Panc1 (cell line): ENCODE measurements at regions not wholly inside any gene's neighbourhood (a gene's known extent, or its start where the extent isn't known, plus 50 kb on each side); places are given as distances from the start of the nearest gene placed in this dataset.

Experiments used
- ATAC-seq: fragments of 200-7000 bp; cut with Tn5 transposase; 2 replicates; pipeline ENCODE4 v1.9.1; 2020; ENCODE audit warnings: mild to moderate bottlenecking, moderate library complexity
- BruUV-seq: library from RNA; stranded (reverse); fragments of 400-500 nt; replicated peaks from 2 replicates; lab custom pipeline; 2021; lab: Mats Ljungman, UMichigan
- CTCF ChIA-PET: fragments of 300-600 bp; sonication (Branson Sonifier 250); formaldehyde crosslinking; loops from one replicate; lab custom pipeline; 2022; ENCODE audit warnings: antibody characterized with exemption; lab: Charles Lee
- POLR2A ChIA-PET: fragments of 300-600 bp; sonication (Branson Sonifier 250); formaldehyde crosslinking; loops from one replicate; lab custom pipeline; 2022; ENCODE audit warnings: antibody characterized with exemption; lab: Charles Lee
- DNase-seq: peaks from one replicate; pipeline ENCODE4 v3.0.0-alpha.2; 2010; ENCODE audit warnings: low read depth, low spot score
- H3K27ac ChIP-seq: 2 replicates; pipeline ENCODE4 v1.5.1; 2011; ENCODE audit warnings: mild to moderate bottlenecking, low read length, inconsistent platforms
- H3K27me3 ChIP-seq: fragments of 200-500 bp; sonication (Bioruptor generic); 2 replicates; pipeline ENCODE4 v1.6.0; 2014; ENCODE audit warnings: low read length, inconsistent platforms; ENCODE audit not compliant: control insufficient read depth, insufficient read depth
- H3K36me3 ChIP-seq: fragments of 200-500 bp; sonication (Bioruptor generic); 2 replicates; pipeline ENCODE4 v1.5.1; 2014; ENCODE audit warnings: inconsistent platforms, mild to moderate bottlenecking, low read length, moderate library complexity; ENCODE audit not compliant: control insufficient read depth, insufficient read depth
- H3K4me1 ChIP-seq: 2 replicates; pipeline ENCODE4 v1.5.1; 2011; ENCODE audit warnings: inconsistent platforms, mild to moderate bottlenecking, low read length, moderate library complexity; ENCODE audit not compliant: control insufficient read depth, insufficient read depth
- H3K4me3 ChIP-seq, 2 experiments: 2 replicates each; pipeline ENCODE4 v1.5.1; 2011 to 2012; ENCODE audit warnings: low read depth in 2 of 2, low read length in 2 of 2, mild to moderate bottlenecking in 2 of 2, inconsistent platforms in 1 of 2, moderate library complexity in 1 of 2
- H3K9me3 ChIP-seq: fragments of 200-500 bp; sonication (Bioruptor generic); 2 replicates; pipeline ENCODE4 v1.5.1; 2014; ENCODE audit warnings: low read depth, mild to moderate bottlenecking, inconsistent platforms, low read length, moderate library complexity; ENCODE audit not compliant: control insufficient read depth, insufficient read depth
- POLR2AphosphoS5 ChIP-seq: IDR thresholded peaks from 2 replicates; pipeline ENCODE4 v1.6.1; 2012; ENCODE audit warnings: mild to moderate bottlenecking, low read depth, low read length, moderate library complexity
- SIN3A ChIP-seq: IDR thresholded peaks from 2 replicates; pipeline ENCODE4 v1.6.1; 2012; ENCODE audit warnings: low read depth, mild to moderate bottlenecking, low read length, moderate library complexity, borderline replicate concordance; ENCODE audit not compliant: insufficient read depth
- TCF7L2 ChIP-seq: IDR thresholded peaks from 2 replicates; pipeline ENCODE4 v1.6.1; 2011; ENCODE audit warnings: mild to moderate bottlenecking, low read depth, low read length, inconsistent platforms
- in situ Hi-C: cut with HindIII; loops from 2 replicates; pipeline ENCODE4 v1.10.0; 2016; ENCODE audit warnings: low sequenced_read_pairs, low pct_unique_long_range_greater_than_20kb
- intact Hi-C: fragments of 100-400 bp; cut with micrococcal nuclease; formaldehyde crosslinking; loops from one replicate; pipeline ENCODE4 v1.10.0; 2022; ENCODE audit not compliant: unreplicated experiment
- TF ChIP-seq, protein P1 (sequence below): fragments of 450-650 bp; IDR thresholded peaks from 2 replicates; pipeline ENCODE4 v1.5.1; 2017; ENCODE audit warnings: mild to moderate bottlenecking
- TF ChIP-seq, protein P2 (sequence below), 2 experiments: IDR thresholded peaks; 2 replicates each; pipeline ENCODE4 v1.6.1; 2011 to 2012; ENCODE audit warnings: low read depth in 2 of 2, control low read depth in 1 of 2, low read length in 1 of 2, mild to moderate bottlenecking in 1 of 2, moderate library complexity in 1 of 2; ENCODE audit not compliant: insufficient read depth in 1 of 2

DNA sequence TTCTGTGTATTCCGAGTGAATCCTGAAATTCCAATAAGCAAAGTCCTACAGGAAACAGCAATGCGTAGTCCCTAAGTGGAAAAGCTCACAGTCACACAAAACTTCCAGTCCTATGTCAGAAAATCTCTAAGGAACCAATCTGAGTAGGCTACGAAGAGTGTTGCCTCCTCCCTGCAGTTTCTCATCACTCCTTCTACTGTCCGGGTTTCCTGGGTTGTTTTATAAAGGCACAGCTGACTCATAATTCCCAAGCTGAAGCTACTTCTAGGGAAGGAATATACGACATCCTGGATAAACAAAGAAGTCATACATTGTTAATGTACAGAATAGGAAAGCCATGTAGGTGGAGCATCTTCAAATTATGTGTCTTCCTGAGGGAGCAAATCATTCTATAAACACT is 65.7 kb upstream of the RGMA start:
- ChIA-PET POLR2A (no interaction called here), CTCF (no interaction called here)

DNA sequence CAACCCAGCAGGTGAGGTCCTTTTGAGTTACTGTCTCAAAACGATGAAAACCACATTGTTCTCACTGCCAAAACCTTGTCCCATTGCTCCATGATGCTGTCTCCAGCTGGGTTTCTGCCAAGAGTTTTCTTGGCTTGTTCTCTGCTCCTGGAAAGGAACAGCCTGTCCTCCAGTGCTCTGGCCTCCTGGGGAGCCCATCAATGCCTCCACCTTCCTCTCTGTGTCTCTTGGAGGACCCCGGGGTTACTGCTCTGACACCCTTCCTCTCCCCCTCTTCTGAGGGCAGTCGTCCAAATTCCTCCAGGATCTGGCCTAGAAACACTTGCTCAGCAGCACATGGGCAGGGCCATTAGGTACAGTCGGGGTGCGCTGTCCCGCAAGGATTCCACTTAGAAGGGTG is 63.9 kb upstream of the RGMA start:
- ATAC-seq, result no peak
- ChIA-PET POLR2A (no interaction called here), CTCF (no interaction called here)
- no peak for DNase-seq
- in situ Hi-C loops, result no loop called here
- H3K36me3 ChIP-seq, result no peaks in the 10 kb centered on the region
- H3K27me3 ChIP-seq, result no peaks in the 10 kb centered on the region
- H3K9me3 ChIP-seq, result no peaks in the 10 kb centered on the region
- H3K27ac ChIP-seq, result no peak overlapping the region
- no peaks in the 10 kb centered on the region for H3K4me1 ChIP-seq
- no TSS peak for BruUV-seq
- no peak overlapping the region for H3K4me3 ChIP-seq
- intact Hi-C loops, result no loop called here
- TF ChIP-seq, protein P1, sequence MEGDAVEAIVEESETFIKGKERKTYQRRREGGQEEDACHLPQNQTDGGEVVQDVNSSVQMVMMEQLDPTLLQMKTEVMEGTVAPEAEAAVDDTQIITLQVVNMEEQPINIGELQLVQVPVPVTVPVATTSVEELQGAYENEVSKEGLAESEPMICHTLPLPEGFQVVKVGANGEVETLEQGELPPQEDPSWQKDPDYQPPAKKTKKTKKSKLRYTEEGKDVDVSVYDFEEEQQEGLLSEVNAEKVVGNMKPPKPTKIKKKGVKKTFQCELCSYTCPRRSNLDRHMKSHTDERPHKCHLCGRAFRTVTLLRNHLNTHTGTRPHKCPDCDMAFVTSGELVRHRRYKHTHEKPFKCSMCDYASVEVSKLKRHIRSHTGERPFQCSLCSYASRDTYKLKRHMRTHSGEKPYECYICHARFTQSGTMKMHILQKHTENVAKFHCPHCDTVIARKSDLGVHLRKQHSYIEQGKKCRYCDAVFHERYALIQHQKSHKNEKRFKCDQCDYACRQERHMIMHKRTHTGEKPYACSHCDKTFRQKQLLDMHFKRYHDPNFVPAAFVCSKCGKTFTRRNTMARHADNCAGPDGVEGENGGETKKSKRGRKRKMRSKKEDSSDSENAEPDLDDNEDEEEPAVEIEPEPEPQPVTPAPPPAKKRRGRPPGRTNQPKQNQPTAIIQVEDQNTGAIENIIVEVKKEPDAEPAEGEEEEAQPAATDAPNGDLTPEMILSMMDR, result no peak
- TF ChIP-seq TCF7L2 (no peak), POLR2AphosphoS5 (no peak)
- TF ChIP-seq, protein P2, sequence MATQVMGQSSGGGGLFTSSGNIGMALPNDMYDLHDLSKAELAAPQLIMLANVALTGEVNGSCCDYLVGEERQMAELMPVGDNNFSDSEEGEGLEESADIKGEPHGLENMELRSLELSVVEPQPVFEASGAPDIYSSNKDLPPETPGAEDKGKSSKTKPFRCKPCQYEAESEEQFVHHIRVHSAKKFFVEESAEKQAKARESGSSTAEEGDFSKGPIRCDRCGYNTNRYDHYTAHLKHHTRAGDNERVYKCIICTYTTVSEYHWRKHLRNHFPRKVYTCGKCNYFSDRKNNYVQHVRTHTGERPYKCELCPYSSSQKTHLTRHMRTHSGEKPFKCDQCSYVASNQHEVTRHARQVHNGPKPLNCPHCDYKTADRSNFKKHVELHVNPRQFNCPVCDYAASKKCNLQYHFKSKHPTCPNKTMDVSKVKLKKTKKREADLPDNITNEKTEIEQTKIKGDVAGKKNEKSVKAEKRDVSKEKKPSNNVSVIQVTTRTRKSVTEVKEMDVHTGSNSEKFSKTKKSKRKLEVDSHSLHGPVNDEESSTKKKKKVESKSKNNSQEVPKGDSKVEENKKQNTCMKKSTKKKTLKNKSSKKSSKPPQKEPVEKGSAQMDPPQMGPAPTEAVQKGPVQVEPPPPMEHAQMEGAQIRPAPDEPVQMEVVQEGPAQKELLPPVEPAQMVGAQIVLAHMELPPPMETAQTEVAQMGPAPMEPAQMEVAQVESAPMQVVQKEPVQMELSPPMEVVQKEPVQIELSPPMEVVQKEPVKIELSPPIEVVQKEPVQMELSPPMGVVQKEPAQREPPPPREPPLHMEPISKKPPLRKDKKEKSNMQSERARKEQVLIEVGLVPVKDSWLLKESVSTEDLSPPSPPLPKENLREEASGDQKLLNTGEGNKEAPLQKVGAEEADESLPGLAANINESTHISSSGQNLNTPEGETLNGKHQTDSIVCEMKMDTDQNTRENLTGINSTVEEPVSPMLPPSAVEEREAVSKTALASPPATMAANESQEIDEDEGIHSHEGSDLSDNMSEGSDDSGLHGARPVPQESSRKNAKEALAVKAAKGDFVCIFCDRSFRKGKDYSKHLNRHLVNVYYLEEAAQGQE (IDR thresholded peaks at IDR 0.05; ENCODE audit: insufficient read depth in 1 of 2, low read depth in 2 of 2, low read length in 1 of 2), result no peak

More for the DNA sequence above, 65.7 kb upstream of the RGMA start:
- no TSS peak for BruUV-seq
- intact Hi-C loops (no loop called here), in situ Hi-C loops (no loop called here)
- Histone ChIP-seq H3K36me3 (no peaks in the 10 kb centered on the region), H3K4me3 (no peak overlapping the region), H3K9me3 (no peaks in the 10 kb centered on the region), H3K27me3 (no peaks in the 10 kb centered on the region), H3K4me1 (no peaks in the 10 kb centered on the region), H3K27ac (no peak overlapping the region)
- TF ChIP-seq TCF7L2 (no peak), SIN3A (no peak), POLR2AphosphoS5 (no peak)
- TF ChIP-seq, protein P1, result no peak
- TF ChIP-seq, protein P2 (IDR thresholded peaks at IDR 0.05; ENCODE audit: insufficient read depth in 1 of 2, low read depth in 2 of 2, low read length in 1 of 2), result no peak
- DNase-seq, result no peak
- ATAC-seq, result no peak
